ENCODE measurements at regions not wholly inside any gene's neighbourhood (a gene's known extent, or its start where the extent isn't known, plus 50 kb on each side); places are given as distances from the start of the nearest gene placed in this dataset.

- DNase-seq (ENCODE audit: low read depth): no peak
Observed at GRCh38 chr11:97279341-97279740, 889.5 kb downstream of the JRKL start.

GRCh38 chr11:97280347-97280746 is 890.5 kb downstream of the JRKL start:
- no peak for DNase-seq (ENCODE audit: low read depth)

- no peak for DNase-seq (ENCODE audit: low read depth)
Observed at GRCh38 chr11:97289823-97290222, 900.0 kb downstream of the JRKL start.

- no peak for DNase-seq (ENCODE audit: low read depth)
Observed at GRCh38 chr11:97290464-97291041, 900.7 kb downstream of the JRKL start.

GRCh38 chr11:97296301-97296700 is 906.5 kb downstream of the JRKL start:
- DNase-seq (ENCODE audit: low read depth): no peak

- no peak for DNase-seq (ENCODE audit: low read depth)
Observed at GRCh38 chr11:97309291-97309690, 919.5 kb downstream of the JRKL start.

GRCh38 chr11:97325693-97326092 is 935.9 kb downstream of the JRKL start:
- DNase-seq (ENCODE audit: low read depth): no peak

GRCh38 chr11:97332271-97332670 is 942.5 kb downstream of the JRKL start:
- no peak for DNase-seq (ENCODE audit: low read depth)

- DNase-seq (ENCODE audit: low read depth): no peak
Observed at GRCh38 chr11:97336064-97336463, 946.3 kb downstream of the JRKL start.

- DNase-seq (ENCODE audit: low read depth): no peak
Observed at GRCh38 chr11:97345032-97345431, 955.2 kb downstream of the JRKL start.

- DNase-seq (ENCODE audit: low read depth): no peak
Observed at GRCh38 chr11:97349201-97349600, 959.4 kb downstream of the JRKL start.

GRCh38 chr11:97351939-97352338 is 962.1 kb downstream of the JRKL start:
- DNase-seq (ENCODE audit: low read depth): no peak

- DNase-seq (ENCODE audit: low read depth): no peak
Observed at GRCh38 chr11:97354026-97354425, 964.2 kb downstream of the JRKL start.

GRCh38 chr11:97354576-97354975 is 964.8 kb downstream of the JRKL start:
- no peak for DNase-seq (ENCODE audit: low read depth)

- no peak for DNase-seq (ENCODE audit: low read depth)
Observed at GRCh38 chr11:97355230-97355629, 965.4 kb downstream of the JRKL start.

- no peak for DNase-seq (ENCODE audit: low read depth)
Observed at GRCh38 chr11:97356144-97356543, 966.3 kb downstream of the JRKL start.

GRCh38 chr11:97359016-97359415 is 969.2 kb downstream of the JRKL start:
- no peak for DNase-seq (ENCODE audit: low read depth)

- no peak for DNase-seq (ENCODE audit: low read depth)
Observed at GRCh38 chr11:97361812-97362378, 972.1 kb downstream of the JRKL start.

GRCh38 chr11:97363331-97363730 is 973.5 kb downstream of the JRKL start:
- DNase-seq (ENCODE audit: low read depth): no peak

GRCh38 chr11:97364047-97364446 is 974.2 kb downstream of the JRKL start:
- DNase-seq (ENCODE audit: low read depth): no peak

GRCh38 chr11:97367406-97368083 is 977.7 kb downstream of the JRKL start:
- DNase-seq (ENCODE audit: low read depth): no peak

GRCh38 chr11:97389270-97389669 is 999.5 kb downstream of the JRKL start:
- DNase-seq (ENCODE audit: low read depth): no peak

GRCh38 chr11:97398246-97398645 is 1008.4 kb downstream of the JRKL start:
- no peak for DNase-seq (ENCODE audit: low read depth)

GRCh38 chr11:97409141-97409540 is 1019.3 kb downstream of the JRKL start:
- no peak for DNase-seq (ENCODE audit: low read depth)

All from Daoy (cell line).